Activated T-helper 2 cell treated with anti-CD3 and anti-CD28 coated beads, Interferon-gamma antibody, Interleukin-2, Interleukin-4, amounts not matched to agents 10 μg/mL and 5 μg/mL and 100 μg/mL, durations not matched to agents 14 hours and 24 hours and 36 hours (primary cell): ENCODE measurements at regions not wholly inside any gene's neighbourhood (a gene's known extent, or its start where the extent isn't known, plus 50 kb on each side); places are given as distances from the start of the nearest gene placed in this dataset.

Source experiments
- DNase-seq: peaks from one replicate; pipeline ENCODE4 v3.0.0; 2021; ENCODE audit warnings: low spot score
- H3K27ac Mint-ChIP-seq: one replicate; pipeline ENCODE4 v1.8.0; 2021; ENCODE audit warnings: mixed read lengths
- H3K27me3 Mint-ChIP-seq: one replicate; pipeline ENCODE4 v1.8.0; 2021; ENCODE audit warnings: low read depth, mixed read lengths
- H3K36me3 Mint-ChIP-seq: one replicate; pipeline ENCODE4 v1.8.0; 2021; ENCODE audit warnings: low read depth, mixed read lengths
- H3K4me1 Mint-ChIP-seq: one replicate; pipeline ENCODE4 v1.8.0; 2021; ENCODE audit warnings: low read depth, mixed read lengths
- H3K4me3 Mint-ChIP-seq: one replicate; pipeline ENCODE4 v1.8.0; 2021; ENCODE audit warnings: low read depth, mild to moderate bottlenecking, moderate library complexity, mixed read lengths
- H3K9me3 Mint-ChIP-seq: one replicate; pipeline ENCODE4 v1.8.0; 2021; ENCODE audit warnings: mixed read lengths
- intact Hi-C: fragments of 100-400 bp; cut with micrococcal nuclease; formaldehyde crosslinking; loops from one replicate; pipeline ENCODE4 v1.15.1; 2023

GRCh38 chr9:627336-627970 lies 214.0 kb upstream of the DMRT1 start:
- intact Hi-C loops, result no loop called here
- no peaks in the 10 kb centered on the region for H3K27me3 Mint-ChIP-seq
- no peak for DNase-seq
- H3K4me3 Mint-ChIP-seq, result no peak overlapping the region
- no peaks in the 10 kb centered on the region for H3K9me3 Mint-ChIP-seq
- H3K36me3 Mint-ChIP-seq, result no peaks in the 10 kb centered on the region
- peaks cover 28% of the 10 kb centered on the region for H3K4me1 Mint-ChIP-seq
- no peak overlapping the region for H3K27ac Mint-ChIP-seq

GRCh38 chr9:629146-629545 lies 212.4 kb upstream of the DMRT1 start:
- peaks cover 28% of the 10 kb centered on the region for H3K4me1 Mint-ChIP-seq
- no peak overlapping the region for H3K27ac Mint-ChIP-seq
- H3K36me3 Mint-ChIP-seq, result no peaks in the 10 kb centered on the region
- H3K4me3 Mint-ChIP-seq, result no peak overlapping the region
- H3K9me3 Mint-ChIP-seq, result no peaks in the 10 kb centered on the region
- DNase-seq, result no peak
- intact Hi-C loops, result no loop called here
- no peaks in the 10 kb centered on the region for H3K27me3 Mint-ChIP-seq

- intact Hi-C loops, result no loop called here
- Mint-ChIP-seq H3K27ac (no peak overlapping the region), H3K4me3 (no peak overlapping the region), H3K9me3 (no peaks in the 10 kb centered on the region), H3K36me3 (no peaks in the 10 kb centered on the region), H3K4me1 (peaks cover 26% of the 10 kb centered on the region), H3K27me3 (no peaks in the 10 kb centered on the region)
- DNase-seq, result no peak
Observed at GRCh38 chr9:630817-631216, 210.7 kb upstream of the DMRT1 start.

- Mint-ChIP-seq H3K27me3 (no peaks in the 10 kb centered on the region), H3K36me3 (no peaks in the 10 kb centered on the region), H3K4me3 (peak overlapping the region; percentile 13), H3K9me3 (no peaks in the 10 kb centered on the region), H3K4me1 (peaks cover 26% of the 10 kb centered on the region), H3K27ac (peak overlapping the region; percentile 31)
- no peak for DNase-seq
- intact Hi-C loops, result no loop called here
Observed at GRCh38 chr9:631596-631995, 209.9 kb upstream of the DMRT1 start.

- H3K27ac Mint-ChIP-seq, result no peak overlapping the region
- DNase-seq, result no peak
- H3K9me3 Mint-ChIP-seq, result no peaks in the 10 kb centered on the region
- H3K4me3 Mint-ChIP-seq, result no peak overlapping the region
- no peaks in the 10 kb centered on the region for H3K36me3 Mint-ChIP-seq
- H3K27me3 Mint-ChIP-seq, result no peaks in the 10 kb centered on the region
- H3K4me1 Mint-ChIP-seq, result peaks cover 31% of the 10 kb centered on the region
- intact Hi-C loops, result no loop called here
Observed at GRCh38 chr9:633461-633860, 208.0 kb upstream of the DMRT1 start.

- intact Hi-C loops, result no loop called here
- Mint-ChIP-seq H3K27ac (no peak overlapping the region), H3K4me1 (peaks cover 15% of the 10 kb centered on the region), H3K36me3 (no peaks in the 10 kb centered on the region), H3K27me3 (no peaks in the 10 kb centered on the region), H3K9me3 (no peaks in the 10 kb centered on the region), H3K4me3 (no peak overlapping the region)
- DNase-seq, result no peak
Observed at GRCh38 chr9:636931-637591, 204.4 kb upstream of the DMRT1 start.

- no peaks in the 10 kb centered on the region for H3K9me3 Mint-ChIP-seq
- H3K4me3 Mint-ChIP-seq, result no peak overlapping the region
- peaks cover 12% of the 10 kb centered on the region for H3K4me1 Mint-ChIP-seq
- DNase-seq, result no peak
- H3K27ac Mint-ChIP-seq, result no peak overlapping the region
- intact Hi-C loops, result no loop called here
- H3K27me3 Mint-ChIP-seq, result no peaks in the 10 kb centered on the region
- H3K36me3 Mint-ChIP-seq, result no peaks in the 10 kb centered on the region
Observed at GRCh38 chr9:638152-638551, 203.3 kb upstream of the DMRT1 start.

- H3K9me3 Mint-ChIP-seq, result no peaks in the 10 kb centered on the region
- no peaks in the 10 kb centered on the region for H3K27me3 Mint-ChIP-seq
- intact Hi-C loops, result no loop called here
- no peak for DNase-seq
- no peaks in the 10 kb centered on the region for H3K36me3 Mint-ChIP-seq
- H3K27ac Mint-ChIP-seq, result no peak overlapping the region
- H3K4me3 Mint-ChIP-seq, result no peak overlapping the region
- H3K4me1 Mint-ChIP-seq, result peaks cover 10% of the 10 kb centered on the region
Observed at GRCh38 chr9:642014-642413, 199.5 kb upstream of the DMRT1 start.

- no peak overlapping the region for H3K27ac Mint-ChIP-seq
- H3K4me1 Mint-ChIP-seq, result no peaks in the 10 kb centered on the region
- intact Hi-C loops, result no loop called here
- DNase-seq, result no peak
- no peaks in the 10 kb centered on the region for H3K27me3 Mint-ChIP-seq
- no peak overlapping the region for H3K4me3 Mint-ChIP-seq
- H3K9me3 Mint-ChIP-seq, result no peaks in the 10 kb centered on the region
- H3K36me3 Mint-ChIP-seq, result no peaks in the 10 kb centered on the region
Observed at GRCh38 chr9:643966-644365, 197.5 kb upstream of the DMRT1 start.

- H3K4me3 Mint-ChIP-seq, result no peak overlapping the region
- H3K36me3 Mint-ChIP-seq, result no peaks in the 10 kb centered on the region
- no peaks in the 10 kb centered on the region for H3K9me3 Mint-ChIP-seq
- no peak for DNase-seq
- H3K27me3 Mint-ChIP-seq, result no peaks in the 10 kb centered on the region
- H3K4me1 Mint-ChIP-seq, result peaks cover 8% of the 10 kb centered on the region
- intact Hi-C loops, result no loop called here
- no peak overlapping the region for H3K27ac Mint-ChIP-seq
Observed at GRCh38 chr9:647522-647921, 194.0 kb upstream of the DMRT1 start.

GRCh38 chr9:649128-650074 lies 192.1 kb upstream of the DMRT1 start:
- Mint-ChIP-seq H3K27ac (no peak overlapping the region), H3K4me3 (no peak overlapping the region), H3K27me3 (no peaks in the 10 kb centered on the region), H3K36me3 (no peaks in the 10 kb centered on the region), H3K4me1 (peaks cover 12% of the 10 kb centered on the region), H3K9me3 (no peaks in the 10 kb centered on the region)
- no peak for DNase-seq
- intact Hi-C loops, result no loop called here

GRCh38 chr9:650362-650761 lies 191.1 kb upstream of the DMRT1 start:
- H3K36me3 Mint-ChIP-seq, result no peaks in the 10 kb centered on the region
- H3K4me1 Mint-ChIP-seq, result peaks cover 15% of the 10 kb centered on the region
- H3K27me3 Mint-ChIP-seq, result no peaks in the 10 kb centered on the region
- no peak for DNase-seq
- peak overlapping the region; percentile 44 for H3K4me3 Mint-ChIP-seq
- intact Hi-C loops, result no loop called here
- H3K9me3 Mint-ChIP-seq, result no peaks in the 10 kb centered on the region
- H3K27ac Mint-ChIP-seq, result peak overlapping the region; percentile 47

- no peak overlapping the region for H3K4me3 Mint-ChIP-seq
- intact Hi-C loops, result no loop called here
- no peaks in the 10 kb centered on the region for H3K27me3 Mint-ChIP-seq
- no peaks in the 10 kb centered on the region for H3K9me3 Mint-ChIP-seq
- peaks cover 15% of the 10 kb centered on the region for H3K4me1 Mint-ChIP-seq
- no peak for DNase-seq
- H3K36me3 Mint-ChIP-seq, result no peaks in the 10 kb centered on the region
- H3K27ac Mint-ChIP-seq, result no peak overlapping the region
Observed at GRCh38 chr9:651371-651770, 190.1 kb upstream of the DMRT1 start.
